GM19023 (cell line): ENCODE measurements at regions not wholly inside any gene's neighbourhood (a gene's known extent, or its start where the extent isn't known, plus 50 kb on each side); places are given as distances from the start of the nearest gene placed in this dataset.

Experiments
- ATAC-seq: cut with Tn5 transposase; IDR thresholded peaks from one replicate; pipeline ENCODE4 v1.9.1; 2021; ENCODE audit warnings: mild to moderate bottlenecking, moderate library complexity; ENCODE audit not compliant: unreplicated experiment

GRCh38 chr11:97794876-97795275, 1225.9 kb upstream of the CNTN5 start:
- ATAC-seq = no peak

GRCh38 chr11:97800891-97801290, 1219.9 kb upstream of the CNTN5 start:
- no peak for ATAC-seq

- ATAC-seq = no peak
Measured at GRCh38 chr11:97814325-97814959, 1206.3 kb upstream of the CNTN5 start.

GRCh38 chr11:97815667-97816066, 1205.1 kb upstream of the CNTN5 start:
- no peak for ATAC-seq

GRCh38 chr11:97832451-97832850, 1188.3 kb upstream of the CNTN5 start:
- ATAC-seq = no peak

- ATAC-seq = no peak
Measured at GRCh38 chr11:97833412-97833811, 1187.3 kb upstream of the CNTN5 start.

- ATAC-seq = no peak
Measured at GRCh38 chr11:97844016-97844415, 1176.7 kb upstream of the CNTN5 start.

GRCh38 chr11:97847730-97848129, 1173.0 kb upstream of the CNTN5 start:
- ATAC-seq = no peak

- ATAC-seq = no peak
Measured at GRCh38 chr11:97850701-97851100, 1170.0 kb upstream of the CNTN5 start.

GRCh38 chr11:97854357-97854756, 1166.4 kb upstream of the CNTN5 start:
- ATAC-seq = no peak

GRCh38 chr11:97854877-97855276, 1165.9 kb upstream of the CNTN5 start:
- no peak for ATAC-seq

- no peak for ATAC-seq
Measured at GRCh38 chr11:97856666-97857065, 1164.1 kb upstream of the CNTN5 start.

GRCh38 chr11:97860237-97860636, 1160.5 kb upstream of the CNTN5 start:
- no peak for ATAC-seq

- no peak for ATAC-seq
Measured at GRCh38 chr11:97862021-97862420, 1158.7 kb upstream of the CNTN5 start.

- ATAC-seq = no peak
Measured at GRCh38 chr11:97865424-97866012, 1155.2 kb upstream of the CNTN5 start.

- no peak for ATAC-seq
Measured at GRCh38 chr11:97871816-97872215, 1148.9 kb upstream of the CNTN5 start.

GRCh38 chr11:97880209-97880608, 1140.5 kb upstream of the CNTN5 start:
- no peak for ATAC-seq

GRCh38 chr11:97883086-97883485, 1137.7 kb upstream of the CNTN5 start:
- no peak for ATAC-seq

- ATAC-seq = no peak
Measured at GRCh38 chr11:97888641-97889040, 1132.1 kb upstream of the CNTN5 start.

- ATAC-seq = no peak
Measured at GRCh38 chr11:97890466-97890865, 1130.3 kb upstream of the CNTN5 start.

GRCh38 chr11:97893612-97894011, 1127.1 kb upstream of the CNTN5 start:
- ATAC-seq = no peak

GRCh38 chr11:97894978-97895377, 1125.8 kb upstream of the CNTN5 start:
- ATAC-seq = no peak

GRCh38 chr11:97895572-97895971, 1125.2 kb upstream of the CNTN5 start:
- ATAC-seq = no peak
